GM12878 (cell line): ENCODE measurements at regions not wholly inside any gene's neighbourhood (a gene's known extent, or its start where the extent isn't known, plus 50 kb on each side); places are given as distances from the start of the nearest gene placed in this dataset.

Source experiments
- CHD4 ChIP-seq: fragments of 200-600 bp; sonication (generic); IDR thresholded peaks from 2 replicates; pipeline ENCODE4 v1.6.1; 2016; ENCODE audit warnings: mild to moderate bottlenecking
- TBL1XR1 ChIP-seq: IDR thresholded peaks from 2 replicates; pipeline ENCODE4 v1.6.1; 2012; ENCODE audit warnings: low read depth, low read length, improper control_type of control experiment
- ZSCAN29 ChIP-seq: fragments of 450-650 bp; IDR thresholded peaks from 2 replicates; pipeline ENCODE4 v1.6.1; 2017; ENCODE audit warnings: mild to moderate bottlenecking, moderate library complexity
- TF ChIP-seq, protein P1 (sequence below): fragments of 450-650 bp; formaldehyde crosslinking; IDR thresholded peaks from 2 replicates; pipeline ENCODE4 v1.4.0; 2020; ENCODE audit warnings: mild to moderate bottlenecking, moderate library complexity
- TF ChIP-seq, protein P2 (sequence below): IDR thresholded peaks from 2 replicates; pipeline ENCODE4 v1.6.1; 2011; ENCODE audit warnings: mild to moderate bottlenecking, low read depth, low read length, moderate library complexity; ENCODE audit not compliant: insufficient replicate concordance
- TF ChIP-seq, protein P3 (sequence below): IDR thresholded peaks from 2 replicates; pipeline ENCODE4 v1.6.1; 2011; ENCODE audit warnings: low read depth, mild to moderate bottlenecking, low read length, moderate library complexity, borderline replicate concordance; ENCODE audit errors: extremely low read depth
- TF ChIP-seq, protein P4 (sequence below): IDR thresholded peaks from 2 replicates; pipeline ENCODE4 v1.6.1; 2011; ENCODE audit warnings: borderline replicate concordance, low read depth, mild to moderate bottlenecking, moderate library complexity, low read length; ENCODE audit not compliant: insufficient read depth, poor library complexity, severe bottlenecking

DNA sequence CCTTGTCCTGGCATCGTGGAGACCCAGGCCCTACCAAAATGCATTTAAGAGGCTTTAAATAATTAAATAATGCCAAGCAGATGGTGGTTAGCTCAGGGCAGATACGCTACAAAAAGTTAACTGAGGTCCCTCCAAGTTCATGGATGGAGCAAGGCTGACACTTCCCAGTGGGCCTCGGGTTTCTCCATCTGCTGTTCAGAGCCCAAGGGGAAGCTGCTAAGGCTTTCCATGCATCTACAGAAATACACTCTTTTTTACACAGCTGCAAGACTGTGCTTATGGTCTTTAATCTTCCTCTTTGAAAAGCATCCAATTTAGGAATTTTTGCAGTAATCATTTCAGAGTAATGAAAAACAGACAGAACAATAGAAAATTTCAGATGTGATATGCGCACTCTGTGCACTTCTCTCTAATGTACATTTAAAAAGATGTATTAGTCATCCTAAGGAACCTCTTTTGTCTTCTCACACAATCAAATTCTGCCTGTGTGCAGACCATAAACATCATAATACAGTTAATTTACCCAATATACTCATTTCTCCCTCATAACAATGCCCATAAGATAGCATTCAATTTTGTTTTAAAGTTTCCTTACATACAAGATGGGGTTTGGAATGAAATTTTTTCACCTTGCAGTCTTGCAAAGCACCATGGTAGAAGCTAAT lies 173.2 kb upstream of the ATP1B1 start (continued):
- TF ChIP-seq, protein P1, sequence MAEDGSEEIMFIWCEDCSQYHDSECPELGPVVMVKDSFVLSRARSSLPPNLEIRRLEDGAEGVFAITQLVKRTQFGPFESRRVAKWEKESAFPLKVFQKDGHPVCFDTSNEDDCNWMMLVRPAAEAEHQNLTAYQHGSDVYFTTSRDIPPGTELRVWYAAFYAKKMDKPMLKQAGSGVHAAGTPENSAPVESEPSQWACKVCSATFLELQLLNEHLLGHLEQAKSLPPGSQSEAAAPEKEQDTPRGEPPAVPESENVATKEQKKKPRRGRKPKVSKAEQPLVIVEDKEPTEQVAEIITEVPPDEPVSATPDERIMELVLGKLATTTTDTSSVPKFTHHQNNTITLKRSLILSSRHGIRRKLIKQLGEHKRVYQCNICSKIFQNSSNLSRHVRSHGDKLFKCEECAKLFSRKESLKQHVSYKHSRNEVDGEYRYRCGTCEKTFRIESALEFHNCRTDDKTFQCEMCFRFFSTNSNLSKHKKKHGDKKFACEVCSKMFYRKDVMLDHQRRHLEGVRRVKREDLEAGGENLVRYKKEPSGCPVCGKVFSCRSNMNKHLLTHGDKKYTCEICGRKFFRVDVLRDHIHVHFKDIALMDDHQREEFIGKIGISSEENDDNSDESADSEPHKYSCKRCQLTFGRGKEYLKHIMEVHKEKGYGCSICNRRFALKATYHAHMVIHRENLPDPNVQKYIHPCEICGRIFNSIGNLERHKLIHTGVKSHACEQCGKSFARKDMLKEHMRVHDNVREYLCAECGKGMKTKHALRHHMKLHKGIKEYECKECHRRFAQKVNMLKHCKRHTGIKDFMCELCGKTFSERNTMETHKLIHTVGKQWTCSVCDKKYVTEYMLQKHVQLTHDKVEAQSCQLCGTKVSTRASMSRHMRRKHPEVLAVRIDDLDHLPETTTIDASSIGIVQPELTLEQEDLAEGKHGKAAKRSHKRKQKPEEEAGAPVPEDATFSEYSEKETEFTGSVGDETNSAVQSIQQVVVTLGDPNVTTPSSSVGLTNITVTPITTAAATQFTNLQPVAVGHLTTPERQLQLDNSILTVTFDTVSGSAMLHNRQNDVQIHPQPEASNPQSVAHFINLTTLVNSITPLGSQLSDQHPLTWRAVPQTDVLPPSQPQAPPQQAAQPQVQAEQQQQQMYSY (CRISPR knock-in tag) = no peak
- TF ChIP-seq, protein P2, sequence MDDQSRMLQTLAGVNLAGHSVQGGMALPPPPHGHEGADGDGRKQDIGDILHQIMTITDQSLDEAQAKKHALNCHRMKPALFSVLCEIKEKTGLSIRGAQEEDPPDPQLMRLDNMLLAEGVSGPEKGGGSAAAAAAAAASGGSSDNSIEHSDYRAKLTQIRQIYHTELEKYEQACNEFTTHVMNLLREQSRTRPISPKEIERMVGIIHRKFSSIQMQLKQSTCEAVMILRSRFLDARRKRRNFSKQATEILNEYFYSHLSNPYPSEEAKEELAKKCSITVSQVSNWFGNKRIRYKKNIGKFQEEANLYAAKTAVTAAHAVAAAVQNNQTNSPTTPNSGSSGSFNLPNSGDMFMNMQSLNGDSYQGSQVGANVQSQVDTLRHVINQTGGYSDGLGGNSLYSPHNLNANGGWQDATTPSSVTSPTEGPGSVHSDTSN = no peak
- TF ChIP-seq CHD4 (no peak), ZSCAN29 (no peak), TBL1XR1 (no peak)
- TF ChIP-seq, protein P3, sequence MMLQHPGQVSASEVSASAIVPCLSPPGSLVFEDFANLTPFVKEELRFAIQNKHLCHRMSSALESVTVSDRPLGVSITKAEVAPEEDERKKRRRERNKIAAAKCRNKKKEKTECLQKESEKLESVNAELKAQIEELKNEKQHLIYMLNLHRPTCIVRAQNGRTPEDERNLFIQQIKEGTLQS = no peak
- TF ChIP-seq, protein P4, sequence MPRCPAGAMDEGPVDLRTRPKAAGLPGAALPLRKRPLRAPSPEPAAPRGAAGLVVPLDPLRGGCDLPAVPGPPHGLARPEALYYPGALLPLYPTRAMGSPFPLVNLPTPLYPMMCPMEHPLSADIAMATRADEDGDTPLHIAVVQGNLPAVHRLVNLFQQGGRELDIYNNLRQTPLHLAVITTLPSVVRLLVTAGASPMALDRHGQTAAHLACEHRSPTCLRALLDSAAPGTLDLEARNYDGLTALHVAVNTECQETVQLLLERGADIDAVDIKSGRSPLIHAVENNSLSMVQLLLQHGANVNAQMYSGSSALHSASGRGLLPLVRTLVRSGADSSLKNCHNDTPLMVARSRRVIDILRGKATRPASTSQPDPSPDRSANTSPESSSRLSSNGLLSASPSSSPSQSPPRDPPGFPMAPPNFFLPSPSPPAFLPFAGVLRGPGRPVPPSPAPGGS = no peak
